GM19455 (cell line): ENCODE measurements at regions not wholly inside any gene's neighbourhood (a gene's known extent, or its start where the extent isn't known, plus 50 kb on each side); places are given as distances from the start of the nearest gene placed in this dataset.
"Not testable (repeated sequence)": the region's sequence is repeated elsewhere in the genome, so short reads cannot be mapped to it uniquely, and the experiment has no call there.

ENCODE experiments used
- ATAC-seq: cut with Tn5 transposase; IDR thresholded peaks from one replicate; pipeline ENCODE4 v1.9.1; 2021; ENCODE audit not compliant: unreplicated experiment

DNA sequence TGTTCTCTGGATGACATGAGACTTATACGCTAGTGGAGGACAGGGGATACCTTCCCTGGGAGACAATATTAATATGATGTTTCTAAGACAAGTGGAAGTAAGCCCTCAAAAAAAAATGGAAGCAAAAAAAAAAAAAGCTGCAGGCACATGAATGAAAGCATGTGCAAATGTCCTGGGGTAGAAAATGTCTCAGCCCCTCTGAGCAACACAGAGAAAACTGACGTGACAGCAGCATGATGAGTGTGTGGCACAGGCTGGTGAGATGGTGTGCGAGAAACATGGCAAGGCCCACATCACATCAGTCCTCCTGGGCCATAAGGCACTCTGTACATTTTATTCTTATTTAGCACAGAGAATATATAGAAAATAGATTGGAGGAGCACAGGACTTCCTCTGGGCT, 254.7 kb upstream of the PFKP start:
- ATAC-seq: no peak

GRCh38 chr10:2800178-2800577, 267.2 kb upstream of the PFKP start:
- ATAC-seq: no peak

DNA sequence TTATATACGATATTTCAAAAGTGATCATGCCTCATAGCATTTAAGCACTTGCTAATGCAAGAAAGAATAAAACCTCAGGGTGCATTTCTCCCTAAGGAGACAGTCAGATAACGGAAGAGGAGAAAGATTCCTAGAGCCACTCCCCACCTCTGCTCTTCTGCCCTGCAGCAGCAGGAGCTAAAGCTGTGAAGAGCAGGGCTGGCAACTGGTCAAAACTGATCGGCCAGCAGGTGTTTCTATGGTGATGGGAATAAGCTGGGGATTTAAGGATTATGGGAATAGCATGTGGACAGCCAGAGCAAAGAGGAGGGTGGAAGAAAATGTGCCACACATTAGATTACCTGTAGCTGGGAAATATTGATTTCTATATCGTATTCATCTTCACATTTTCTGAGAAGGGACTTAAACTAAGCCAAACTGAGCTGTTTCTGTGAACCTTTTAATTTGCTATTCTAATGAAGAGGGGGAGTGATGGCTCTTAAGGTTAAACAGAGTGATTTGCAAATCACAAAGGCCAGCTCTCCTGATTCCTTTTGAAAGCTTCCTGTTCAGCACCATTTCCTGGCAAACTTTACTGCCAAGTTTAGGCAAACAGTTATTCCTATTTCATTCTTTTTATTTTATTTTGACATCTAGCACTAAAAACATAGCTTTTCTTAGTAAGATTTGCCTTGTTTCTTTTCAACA, 268.9 kb upstream of the PFKP start:
- ATAC-seq: no peak

GRCh38 chr10:2791774-2792443, 275.4 kb upstream of the PFKP start:
- ATAC-seq: no peak

- ATAC-seq: no peak
Measured at GRCh38 chr10:2790396-2791188, 276.8 kb upstream of the PFKP start.

GRCh38 chr10:2786251-2786650, 281.1 kb upstream of the PFKP start:
- no peak for ATAC-seq

DNA sequence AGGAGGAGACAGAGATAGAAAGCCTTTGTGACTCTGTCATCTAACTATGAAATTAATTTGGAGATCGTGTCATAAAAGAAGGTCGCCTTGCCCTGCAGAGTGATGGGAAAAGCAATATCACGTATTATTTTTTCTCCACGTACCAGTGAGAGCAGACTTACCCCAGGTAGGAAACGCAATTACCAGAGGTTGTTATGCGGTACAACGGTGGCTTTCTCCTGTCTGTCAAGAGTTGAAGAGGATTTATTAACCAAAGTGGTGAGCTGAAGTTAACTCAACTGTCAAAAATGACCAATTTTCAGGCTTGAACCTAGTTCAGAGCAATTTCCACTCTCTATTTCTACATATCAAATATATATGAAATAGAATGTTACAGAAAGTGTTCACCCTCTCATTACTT, 282.6 kb upstream of the PFKP start:
- no peak for ATAC-seq

DNA sequence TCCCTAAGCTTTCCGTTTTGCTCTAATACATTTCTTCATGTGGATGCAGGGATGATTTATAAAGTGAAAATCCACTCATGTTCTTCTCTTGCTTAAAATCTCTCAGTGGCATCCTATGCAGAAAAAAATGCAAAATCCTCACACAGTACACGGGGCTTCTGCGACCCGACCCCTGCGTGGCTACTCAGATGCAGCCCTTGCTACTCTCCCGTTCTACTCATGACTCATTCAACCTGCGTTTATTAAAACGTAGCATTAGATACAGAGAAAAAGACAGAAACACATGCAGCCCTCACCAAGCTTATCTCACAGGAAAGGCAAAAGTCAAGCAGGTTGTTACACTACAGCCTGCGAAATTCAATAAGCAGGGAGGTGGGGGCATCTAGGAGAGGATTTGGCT, 284.4 kb upstream of the PFKP start:
- ATAC-seq: no peak

- ATAC-seq: no peak
Measured at GRCh38 chr10:2782265-2782664, 285.1 kb upstream of the PFKP start.

GRCh38 chr10:2777666-2778355, 289.5 kb upstream of the PFKP start:
- ATAC-seq: no peak

DNA sequence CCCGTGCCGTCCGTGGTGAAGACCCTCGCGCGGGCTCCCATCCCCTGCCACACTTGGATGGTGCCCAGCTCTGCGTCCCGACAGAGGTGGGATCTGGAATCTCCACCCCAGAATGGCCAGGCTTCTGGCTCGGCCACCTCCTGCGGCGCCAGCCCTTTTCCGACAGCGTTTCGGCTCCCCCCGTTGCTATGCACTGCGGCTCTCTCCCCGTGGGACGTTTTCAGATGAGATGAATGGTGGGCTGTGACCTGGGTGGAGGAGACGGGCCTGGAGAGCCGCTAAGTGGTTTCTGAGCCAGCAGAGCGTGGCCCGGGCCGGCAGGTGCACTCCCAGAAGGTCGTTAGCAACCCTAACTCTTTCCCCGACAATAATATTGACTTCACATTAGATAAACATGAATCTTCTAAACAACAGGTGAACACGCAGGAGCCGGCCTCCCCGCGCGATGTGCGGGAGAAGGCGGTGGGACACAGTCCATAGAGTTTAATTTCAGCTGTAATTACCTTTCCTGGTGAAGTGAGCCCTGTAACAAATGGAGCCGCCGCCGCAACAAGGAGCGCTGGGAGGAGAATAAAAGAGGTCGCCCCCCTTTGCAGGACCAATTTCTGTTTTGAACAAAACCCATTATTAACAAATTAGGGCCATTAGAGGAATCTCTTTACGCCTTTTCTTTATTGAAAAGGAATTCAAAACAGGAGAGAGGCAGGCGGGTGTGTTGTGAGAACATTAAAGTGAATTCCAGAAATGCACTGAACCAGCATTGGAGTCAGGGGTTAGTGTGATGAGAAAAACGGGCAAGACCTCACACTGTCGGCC, 294.3 kb upstream of the PFKP start:
- no peak for ATAC-seq

DNA sequence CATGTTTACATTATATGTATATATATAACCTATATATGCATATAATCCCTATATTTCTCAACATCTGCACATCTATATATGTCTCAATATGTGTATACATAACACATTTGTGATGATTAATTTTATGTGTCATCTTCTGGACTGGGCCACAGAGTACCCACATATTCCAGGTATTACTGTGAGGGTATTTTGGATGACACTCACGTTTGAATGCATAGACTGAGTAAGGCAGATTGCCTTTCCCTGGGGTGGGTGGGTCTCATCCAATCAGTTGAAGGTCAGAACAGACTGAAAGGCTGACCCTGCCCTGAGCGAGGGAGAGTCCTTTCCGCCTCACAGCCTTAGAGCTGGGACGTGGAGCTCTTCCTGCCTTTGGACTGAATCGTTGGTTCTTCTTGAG, 295.2 kb upstream of the PFKP start:
- no peak for ATAC-seq

DNA sequence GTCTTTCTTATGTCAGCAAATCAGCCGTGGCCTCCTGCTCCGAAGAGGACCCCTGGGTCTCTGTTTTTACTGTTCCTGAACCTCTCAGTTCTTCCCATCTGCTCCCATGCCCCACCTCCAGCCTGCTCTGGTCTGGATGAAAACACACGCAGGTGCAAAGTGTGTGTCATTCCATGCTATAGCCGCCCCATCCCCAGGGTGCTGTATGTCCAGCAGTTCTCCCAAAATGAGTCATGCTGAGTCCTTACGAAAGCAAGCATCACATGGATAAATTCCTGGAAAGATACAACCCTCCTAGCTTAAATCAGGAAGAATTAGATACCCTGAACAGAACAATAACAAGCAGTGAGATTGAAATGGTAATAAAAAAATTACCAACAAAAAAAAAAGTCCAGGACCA, 300.1 kb upstream of the PFKP start:
- ATAC-seq: not testable (repeated sequence)

DNA sequence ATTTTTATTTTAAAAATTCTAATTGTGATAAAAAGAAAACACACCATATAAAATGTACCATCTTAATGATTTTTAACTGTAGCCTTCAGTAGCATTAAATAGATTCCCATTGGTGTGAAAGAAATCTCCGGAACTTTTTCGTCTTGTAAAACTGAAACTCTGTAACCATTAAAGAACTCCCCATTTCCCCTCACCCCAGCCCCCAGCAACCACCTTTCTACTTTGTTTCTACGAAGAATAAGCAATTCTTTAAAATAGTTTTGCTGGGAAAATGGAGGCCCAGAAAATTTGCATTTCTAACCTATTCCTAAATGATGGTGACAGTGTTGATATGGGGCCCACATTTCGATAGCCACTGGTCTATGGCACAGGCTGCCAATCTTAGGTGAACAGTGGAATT, 305.4 kb upstream of the PFKP start:
- no peak for ATAC-seq

- no peak for ATAC-seq
Measured at GRCh38 chr10:2761311-2761710, 306.0 kb upstream of the PFKP start.

DNA sequence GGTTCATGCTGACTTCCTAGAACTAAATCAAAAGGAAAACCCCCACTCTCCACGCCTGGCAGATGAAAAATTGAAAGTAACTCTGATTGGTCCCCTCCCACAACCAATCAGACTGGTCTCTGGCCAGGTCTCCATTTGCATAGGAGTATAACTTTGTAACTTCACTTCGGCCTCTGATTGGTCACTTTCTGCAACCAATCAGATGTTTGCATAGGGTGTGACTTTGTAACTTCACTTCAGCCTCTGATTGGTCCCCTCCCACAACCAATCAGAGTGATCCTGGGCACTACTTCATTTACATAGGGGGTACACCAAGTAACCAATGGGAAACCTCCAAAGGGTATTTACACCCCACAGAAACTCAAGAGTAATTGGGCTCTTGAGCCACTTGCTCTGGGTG, 306.6 kb upstream of the PFKP start:
- ATAC-seq: no peak

DNA sequence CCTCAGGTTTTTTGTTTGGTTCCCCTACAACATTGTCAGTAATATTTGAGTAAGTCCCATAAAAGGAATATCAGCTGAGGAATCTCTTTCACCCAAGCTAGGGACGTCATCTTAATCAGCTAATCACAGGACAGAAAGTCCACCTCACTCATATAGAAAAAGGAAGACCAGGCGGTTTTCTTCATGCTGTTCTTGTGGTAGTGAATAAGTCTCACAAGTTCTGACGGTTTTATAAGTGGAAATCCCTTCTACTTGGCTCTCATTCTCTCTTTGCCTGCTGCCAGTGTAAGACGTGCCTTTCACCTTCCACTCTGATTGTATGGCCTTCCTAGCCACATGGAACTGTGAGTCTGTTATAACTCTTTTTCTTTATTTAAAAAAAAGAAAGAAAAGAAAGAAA, 308.1 kb upstream of the PFKP start:
- ATAC-seq: no peak

GRCh38 chr10:2754943-2755342, 312.4 kb upstream of the PFKP start:
- ATAC-seq: no peak

DNA sequence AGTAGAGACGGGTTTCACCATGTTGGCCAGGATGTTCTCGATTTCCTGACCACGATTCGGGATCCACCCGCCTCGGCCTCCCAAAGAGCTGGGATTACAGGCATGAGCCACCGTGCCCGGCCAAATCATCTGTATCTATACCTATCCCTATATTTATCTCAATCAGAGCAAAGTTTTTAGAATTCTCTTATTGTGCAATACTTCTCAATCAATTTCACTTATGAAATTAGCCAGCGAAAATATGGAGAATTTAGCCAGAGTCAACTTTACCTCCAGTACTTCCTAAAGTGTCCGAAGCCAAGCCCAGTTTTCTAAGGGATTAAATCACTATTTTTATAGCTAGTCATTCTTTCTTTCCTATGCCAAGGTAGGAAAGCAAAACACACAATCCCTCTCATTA, 319.1 kb upstream of the PFKP start:
- ATAC-seq: no peak

GRCh38 chr10:2746638-2747037, 320.7 kb upstream of the PFKP start:
- no peak for ATAC-seq

DNA sequence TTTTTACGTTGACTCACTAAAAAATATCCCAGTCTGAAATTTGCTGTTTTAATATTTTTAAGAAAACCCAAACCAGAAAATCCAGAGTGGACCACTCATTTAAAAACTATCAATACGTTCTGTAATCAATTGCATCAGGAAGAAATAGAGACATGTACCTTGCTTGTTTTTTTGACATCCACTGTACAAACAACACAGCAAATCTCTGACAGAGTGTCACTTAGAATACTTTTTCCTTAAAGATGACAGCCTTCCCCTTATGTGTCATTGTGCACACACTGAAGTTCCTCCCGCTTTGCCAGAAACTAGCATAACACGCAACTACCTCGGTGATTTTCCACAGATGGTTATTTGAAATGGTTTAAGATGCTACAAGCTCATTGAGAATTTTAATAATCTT, 321.7 kb upstream of the PFKP start:
- no peak for ATAC-seq
